GM18505 (cell line): ENCODE measurements at regions not wholly inside any gene's neighbourhood (a gene's known extent, or its start where the extent isn't known, plus 50 kb on each side); places are given as distances from the start of the nearest gene placed in this dataset.

Experiments used
- ATAC-seq: cut with Tn5 transposase; IDR thresholded peaks from one replicate; pipeline ENCODE4 v1.9.1; 2021; ENCODE audit not compliant: unreplicated experiment
- POLR2A ChIP-seq: IDR thresholded peaks from 4 replicates; pipeline ENCODE4 v1.6.1; 2011; ENCODE audit warnings: borderline replicate concordance; ENCODE audit not compliant: insufficient read depth, insufficient read length; ENCODE audit errors: extremely low read depth

- TF ChIP-seq POLR2A = no peak
- no peak for ATAC-seq
Measured at GRCh38 chr5:165425594-165425993, 1920.2 kb downstream of the MAT2B start.

- TF ChIP-seq POLR2A = no peak
- no peak for ATAC-seq
Measured at GRCh38 chr5:165448753-165449152, 1943.3 kb downstream of the MAT2B start.

GRCh38 chr5:165457859-165458481 is 1952.6 kb downstream of the MAT2B start:
- ATAC-seq = no peak
- no peak for TF ChIP-seq POLR2A

GRCh38 chr5:165459232-165459631 is 1953.8 kb downstream of the MAT2B start:
- TF ChIP-seq POLR2A = no peak
- no peak for ATAC-seq

GRCh38 chr5:165460911-165461310 is 1955.5 kb downstream of the MAT2B start:
- no peak for TF ChIP-seq POLR2A
- no peak for ATAC-seq

- TF ChIP-seq POLR2A = no peak
Measured at GRCh38 chr5:165477546-165477945, 1972.1 kb downstream of the MAT2B start.

GRCh38 chr5:165495829-165496380 is 1990.5 kb downstream of the MAT2B start:
- TF ChIP-seq POLR2A = no peak
- ATAC-seq = no peak

More at GRCh38 chr5:165477546-165477945, 1972.1 kb downstream of the MAT2B start:
- ATAC-seq = no peak

GRCh38 chr5:165497707-165498106 is 1992.3 kb downstream of the MAT2B start:
- no peak for ATAC-seq
- TF ChIP-seq POLR2A = no peak

GRCh38 chr5:165502893-165503691 is 1997.7 kb downstream of the MAT2B start:
- TF ChIP-seq POLR2A = no peak
- ATAC-seq = no peak

- ATAC-seq = no peak
- no peak for TF ChIP-seq POLR2A
Measured at GRCh38 chr5:165504674-165505073, 1999.3 kb downstream of the MAT2B start.

GRCh38 chr5:165508286-165508685 is 2002.9 kb downstream of the MAT2B start:
- TF ChIP-seq POLR2A = no peak
- ATAC-seq = no peak

- TF ChIP-seq POLR2A = no peak
- no peak for ATAC-seq
Measured at GRCh38 chr5:165508861-165509260, 2003.4 kb downstream of the MAT2B start.

- ATAC-seq = no peak
- TF ChIP-seq POLR2A = no peak
Measured at GRCh38 chr5:165521816-165522610, 2016.6 kb downstream of the MAT2B start.

- no peak for ATAC-seq
- no peak for TF ChIP-seq POLR2A
Measured at GRCh38 chr5:165525271-165525670, 2019.9 kb downstream of the MAT2B start.

GRCh38 chr5:165526357-165526756 is 2020.9 kb downstream of the MAT2B start:
- no peak for ATAC-seq
- TF ChIP-seq POLR2A = no peak
